ENCODE measurements at regions not wholly inside any gene's neighbourhood (a gene's known extent, or its start where the extent isn't known, plus 50 kb on each side); places are given as distances from the start of the nearest gene placed in this dataset.

GRCh38 chr12:38386205-38386985 is 69.8 kb downstream of the ALG10B start:
- H2AFZ ChIP-seq (ENCODE audit: low read depth, low read length): no peak overlapping the region
- no peaks in the 10 kb centered on the region for H3K4me1 ChIP-seq (replicated peaks in 1 of 2; ENCODE audit: control insufficient read depth in 2 of 2, insufficient read depth in 2 of 2, low read length in 2 of 2)
- CTCF ChIA-PET (ENCODE audit: low intra/inter-chr PET ratio): no interaction called here
- WGBS (ENCODE audit: insufficient coverage, low coverage, missing lambda C conversion rate): 0% methylated on average over 4 of the region's 4 CpGs
- H3K9me3 ChIP-seq (replicated peaks; ENCODE audit: control insufficient read depth, insufficient read depth, low read depth, low read length): no peaks in the 10 kb centered on the region
- DNase-seq (ENCODE audit: extremely low read depth in 1 of 4, low spot score in 3 of 4) (no peak), FAIRE-seq (no peak), ATAC-seq (no peak)
- BruUV-seq (replicated peaks): no TSS peak
- no peak overlapping the region for H3K4me3 ChIP-seq
- no peak overlapping the region for H3K27ac ChIP-seq (ENCODE audit: extremely low read depth, low read depth, low read length)
- H3K9ac ChIP-seq (ENCODE audit: insufficient read depth in 1 of 2, low read depth in 2 of 2, low read length in 2 of 2): no peak overlapping the region
- H4K20me1 ChIP-seq (replicated peaks; ENCODE audit: control insufficient read depth, insufficient read depth, low read length): no peaks in the 10 kb centered on the region
- intact Hi-C loops (cut with micrococcal nuclease): no loop called here
- POLR2A ChIA-PET: no interaction called here
- no peaks in the 10 kb centered on the region for H3K36me3 ChIP-seq (ENCODE audit: control insufficient read depth, insufficient read depth, low read length)
- H3K79me2 ChIP-seq (ENCODE audit: control insufficient read depth, insufficient read depth, low read length): no peaks in the 10 kb centered on the region
- in situ Hi-C loops (cut with MboI): no loop called here
- no peaks in the 10 kb centered on the region for H3K27me3 ChIP-seq (ENCODE audit: control insufficient read depth in 2 of 2, insufficient read depth in 2 of 2, low read length in 2 of 2)
- no peaks in the 10 kb centered on the region for H3K9me1 ChIP-seq (ENCODE audit: control insufficient read depth, insufficient read depth, low read length)
- no peak overlapping the region for H3K4me2 ChIP-seq (ENCODE audit: insufficient read depth, low read length)
- TF ChIP-seq ZBED1 (IDR thresholded peaks at IDR 0.05) (no peak), ZNF444 (CRISPR knock-in tag; IDR thresholded peaks at IDR 0.05) (no peak), UBTF (IDR thresholded peaks at IDR 0.05; ENCODE audit: borderline replicate concordance in 1 of 2, low read depth in 2 of 2, low read length in 2 of 2) (no peak), MAX (CRISPR knock-in tag; IDR thresholded peaks at IDR 0.05) (no peak), RBM14 (IDR thresholded peaks at IDR 0.05; ENCODE audit: borderline replicate concordance, insufficient read depth, low read depth, low read length) (no peak), MCM3 (IDR thresholded peaks at IDR 0.05) (no peak), THRA (IDR thresholded peaks at IDR 0.05) (no peak), NCOR1 (IDR thresholded peaks at IDR 0.05) (no peak), ZBTB34 (CRISPR knock-in tag; IDR thresholded peaks at IDR 0.05) (no peak), ZFP91 (CRISPR knock-in tag; IDR thresholded peaks at IDR 0.05) (no peak), NR2F6 (CRISPR knock-in tag; IDR thresholded peaks at IDR 0.05) (no peak)
